ENCODE measurements at regions not wholly inside any gene's neighbourhood (a gene's known extent, or its start where the extent isn't known, plus 50 kb on each side); places are given as distances from the start of the nearest gene placed in this dataset.
"Not testable (repeated sequence)": the region's sequence is repeated elsewhere in the genome, so short reads cannot be mapped to it uniquely, and the experiment has no call there.

GRCh38 chr12:87597114-87597513, 432.1 kb downstream of the C12orf50 start:
- no peak for DNase-seq (ENCODE audit: low read depth in 4 of 4, low spot score in 3 of 4)

DNA sequence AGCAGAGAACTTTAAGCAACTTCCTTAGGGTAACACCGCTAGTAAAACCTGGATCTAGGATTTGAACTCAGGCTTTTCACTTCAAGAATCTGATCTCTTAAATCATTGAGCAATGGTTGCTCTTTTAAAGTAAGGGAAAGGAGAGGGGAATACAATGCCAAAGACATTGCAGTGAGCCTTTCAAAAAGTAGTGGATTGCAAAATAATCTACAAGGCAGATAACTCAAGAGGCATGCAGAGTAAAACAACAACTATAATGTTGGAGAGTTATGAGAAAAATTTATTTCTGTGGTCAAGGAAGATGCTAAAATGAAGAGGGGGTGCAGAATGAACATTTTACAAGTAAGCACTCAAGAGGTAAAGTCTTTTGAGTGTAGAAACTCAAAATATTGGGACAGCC, 432.6 kb downstream of the C12orf50 start:
- DNase-seq (ENCODE audit: low read depth in 4 of 4, low spot score in 3 of 4) = no peak

DNA sequence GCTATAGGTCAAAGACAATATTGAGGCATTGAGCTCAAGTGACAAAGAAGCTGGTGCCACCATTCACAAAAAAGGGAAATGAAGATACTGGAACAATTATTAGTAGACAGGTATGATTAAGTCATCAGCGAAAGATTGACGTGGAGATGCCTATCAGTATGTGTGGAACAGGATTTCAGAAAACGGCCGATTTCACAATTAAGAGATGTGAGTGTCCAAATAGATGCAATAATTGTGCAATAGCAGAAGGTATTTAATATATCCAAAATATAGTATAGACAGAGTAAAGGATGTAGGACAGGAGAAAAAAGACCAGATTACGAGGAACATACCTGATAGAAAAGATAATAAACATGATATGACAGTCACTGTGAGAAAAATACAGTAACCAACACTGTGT, 433.1 kb downstream of the C12orf50 start:
- no peak for DNase-seq (ENCODE audit: low read depth in 4 of 4, low spot score in 3 of 4)

DNA sequence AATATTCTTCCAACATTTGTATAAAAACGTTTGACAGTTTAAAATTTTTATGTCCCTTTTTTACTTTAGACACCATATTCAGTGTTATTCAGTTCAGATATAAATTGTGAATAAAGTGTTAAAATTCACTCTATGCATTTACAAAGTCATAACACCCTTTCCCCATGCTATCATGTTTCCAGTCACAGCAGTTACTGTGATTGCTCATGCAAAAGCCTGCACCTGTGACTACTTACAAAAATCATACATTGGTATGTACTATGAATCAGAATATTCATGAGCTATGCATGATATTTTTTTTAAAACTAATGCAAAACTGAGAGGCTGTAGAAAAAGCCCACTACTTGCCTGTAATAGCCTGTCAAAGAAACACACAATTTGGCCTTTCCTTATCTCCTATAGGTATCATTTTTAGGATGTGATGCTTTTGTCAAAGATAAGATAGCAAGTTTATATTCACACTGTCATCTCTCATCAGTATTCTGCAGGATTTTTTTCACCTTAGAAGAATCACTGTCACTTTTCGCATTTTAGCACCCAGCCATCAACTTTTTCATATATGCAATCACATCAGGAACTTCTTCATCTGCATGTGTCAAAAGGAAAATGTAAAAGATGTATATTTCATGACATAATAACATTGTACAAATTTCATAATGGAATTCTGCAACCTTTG, 443.2 kb downstream of the C12orf50 start:
- DNase-seq (ENCODE audit: low read depth in 4 of 4, low spot score in 3 of 4) = no peak

DNA sequence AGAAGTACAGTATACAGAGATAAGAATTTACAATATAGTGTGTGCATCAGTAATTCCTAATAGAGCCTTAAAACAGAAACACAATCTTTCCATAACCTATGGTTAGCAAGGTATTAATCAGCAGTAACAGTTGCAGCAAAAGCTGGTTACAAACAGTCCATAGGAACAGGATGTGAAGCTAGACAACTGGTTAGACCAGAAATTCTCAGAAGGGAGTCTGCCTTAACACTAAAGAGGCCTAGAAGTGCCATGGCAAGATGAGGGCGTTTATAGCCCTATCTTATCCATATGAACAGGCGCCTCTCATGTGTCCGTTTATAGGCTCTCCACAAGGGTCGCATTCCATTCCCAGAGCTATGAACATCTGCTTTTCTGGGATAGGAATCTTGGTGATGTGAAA, 450.1 kb downstream of the C12orf50 start:
- DNase-seq (ENCODE audit: low read depth in 4 of 4, low spot score in 3 of 4) = not testable (repeated sequence)

DNA sequence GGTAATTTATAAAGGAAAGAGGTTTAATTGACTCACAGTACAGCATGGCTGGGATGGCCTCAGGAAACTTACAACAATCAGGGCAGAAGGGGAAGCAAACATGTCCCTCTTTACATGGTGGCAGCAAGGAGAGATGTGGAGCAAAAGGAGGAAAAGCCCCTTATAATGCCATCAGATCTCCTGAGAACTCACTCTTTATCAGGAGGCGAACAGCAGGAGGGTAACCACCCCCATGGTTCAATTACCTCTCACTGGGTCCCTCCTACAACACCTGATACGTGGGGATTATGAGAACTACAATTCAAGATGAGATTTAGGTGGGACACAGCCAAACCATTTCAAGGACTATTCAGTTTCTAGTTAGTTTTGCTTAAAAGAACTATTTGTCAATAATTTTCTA, 453.3 kb downstream of the C12orf50 start:
- no peak for DNase-seq (ENCODE audit: low read depth in 4 of 4, low spot score in 3 of 4)

- not testable (repeated sequence) for DNase-seq (ENCODE audit: low read depth in 4 of 4, low spot score in 3 of 4)
These were observed 462.3 kb downstream of the C12orf50 start for GRCh38 chr12:87566918-87567317.

DNA sequence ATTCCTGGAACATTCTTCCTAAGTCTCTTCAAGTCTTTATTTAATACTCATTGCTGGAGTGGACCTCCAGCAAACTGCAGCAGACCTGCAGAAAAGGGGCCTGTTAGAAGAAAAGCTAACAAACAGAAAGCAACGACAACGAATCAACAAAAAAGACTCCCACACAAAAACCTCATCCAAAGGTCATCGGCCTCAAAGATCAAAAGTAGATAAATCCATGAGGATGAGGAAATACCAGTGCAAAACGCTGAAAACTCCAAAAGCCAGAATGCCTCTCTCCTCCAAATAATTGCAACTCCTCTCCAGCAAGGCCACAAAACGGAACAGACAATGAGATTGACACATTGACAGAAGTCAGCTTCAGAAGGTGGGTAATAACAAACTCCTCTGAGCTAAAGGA, 472.2 kb downstream of the C12orf50 start:
- DNase-seq (ENCODE audit: low read depth in 4 of 4, low spot score in 3 of 4) = no peak

DNA sequence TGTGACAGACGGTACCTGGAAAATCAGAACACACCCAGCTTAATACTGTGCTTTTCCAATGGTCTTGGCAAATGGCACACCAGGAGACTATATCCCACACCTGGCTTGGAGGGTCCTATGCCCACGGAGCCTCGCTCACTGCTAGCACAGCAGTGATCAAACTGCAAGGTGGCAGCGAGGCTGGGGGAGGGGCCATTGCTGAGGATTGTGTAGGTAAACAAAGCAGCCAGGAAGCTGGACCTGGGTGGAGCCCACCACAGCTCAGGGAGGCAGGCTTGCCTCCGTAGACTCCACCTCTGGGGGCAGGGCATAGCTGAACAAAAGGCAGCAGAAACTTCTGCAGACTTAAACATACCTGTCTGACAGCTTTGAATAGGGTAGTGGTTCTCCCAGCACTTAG, 498.0 kb downstream of the C12orf50 start:
- not testable (repeated sequence) for DNase-seq (ENCODE audit: low read depth in 4 of 4, low spot score in 3 of 4)

GRCh38 chr12:87529413-87529812, 499.8 kb downstream of the C12orf50 start:
- no peak for DNase-seq (ENCODE audit: low read depth in 4 of 4, low spot score in 3 of 4)

DNA sequence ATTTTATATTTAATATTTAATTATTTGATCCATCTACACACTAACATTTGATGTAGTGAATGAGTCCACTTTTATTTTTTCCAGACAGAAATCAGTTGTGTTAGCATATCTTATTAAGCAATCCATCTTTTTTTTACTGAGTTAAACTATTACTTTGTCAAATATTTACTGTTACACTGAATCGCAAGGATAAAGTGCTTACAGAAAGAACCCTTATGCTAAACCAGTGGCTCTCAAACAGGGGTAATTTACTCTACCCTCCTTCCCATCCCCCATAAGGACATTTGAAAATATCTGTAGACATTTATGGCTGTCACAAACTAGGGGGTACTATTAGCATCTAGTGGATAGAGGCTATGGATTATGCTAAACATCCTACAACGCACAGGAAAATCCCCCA, 508.2 kb downstream of the C12orf50 start:
- no peak for DNase-seq (ENCODE audit: low read depth in 4 of 4, low spot score in 3 of 4)

- DNase-seq (ENCODE audit: low read depth in 4 of 4, low spot score in 3 of 4) = no peak
These were observed 510.7 kb downstream of the C12orf50 start for GRCh38 chr12:87518481-87518880.

DNA sequence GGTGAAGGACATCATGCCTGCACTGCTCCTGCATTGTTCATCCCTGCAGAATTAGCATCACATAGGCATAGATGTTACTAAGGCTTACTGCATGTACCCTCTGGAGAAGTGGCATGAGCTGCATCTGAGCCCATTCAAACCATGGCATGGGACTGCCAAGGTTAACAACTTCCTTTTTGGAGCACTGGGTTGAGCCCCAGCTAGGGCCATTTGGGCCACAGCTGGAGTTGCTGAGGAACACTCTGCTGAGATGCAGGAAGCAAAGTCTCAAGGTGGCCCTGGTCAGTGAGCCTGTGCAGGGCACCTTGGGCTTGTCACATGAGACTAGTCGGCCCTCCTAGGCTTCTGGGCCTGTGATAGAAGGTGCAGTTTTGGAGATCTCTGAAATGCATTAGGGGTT, 511.2 kb downstream of the C12orf50 start:
- DNase-seq (ENCODE audit: low read depth in 4 of 4, low spot score in 3 of 4) = no peak

DNA sequence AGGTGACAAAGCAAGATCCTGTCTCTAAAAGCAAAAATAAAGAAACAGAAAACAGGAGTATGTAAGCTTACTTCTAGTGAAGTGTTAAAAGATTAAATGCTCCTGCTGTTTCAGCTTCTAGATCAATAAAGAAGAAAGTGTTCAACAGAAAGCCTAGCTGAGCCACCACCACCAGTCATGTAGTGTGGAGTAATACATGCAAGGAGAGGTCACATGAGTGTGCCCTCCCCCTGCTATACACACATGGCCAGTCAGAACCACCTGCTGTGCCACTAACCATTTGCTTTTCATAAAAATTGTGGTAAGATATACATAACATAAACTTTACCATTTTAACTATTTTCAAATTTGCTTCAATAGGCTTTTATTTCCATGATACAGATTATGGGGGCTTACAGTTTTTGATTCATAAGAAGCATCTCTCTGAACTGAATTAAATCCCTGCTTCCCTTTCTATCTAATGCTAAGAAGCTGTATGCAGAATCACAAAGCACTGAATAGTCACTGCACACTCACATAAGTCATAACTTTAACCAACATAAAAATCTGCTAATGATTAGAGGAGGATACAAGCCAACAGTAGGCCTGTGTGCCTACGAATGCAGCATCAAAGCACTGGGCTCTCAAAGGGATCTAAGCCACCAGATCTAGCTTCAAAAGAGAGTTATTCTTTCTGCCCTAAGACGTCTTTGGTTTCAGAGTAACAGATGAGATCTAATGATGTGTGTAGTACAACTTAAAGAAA, 515.5 kb downstream of the C12orf50 start:
- DNase-seq (ENCODE audit: low read depth in 4 of 4, low spot score in 3 of 4) = no peak

DNA sequence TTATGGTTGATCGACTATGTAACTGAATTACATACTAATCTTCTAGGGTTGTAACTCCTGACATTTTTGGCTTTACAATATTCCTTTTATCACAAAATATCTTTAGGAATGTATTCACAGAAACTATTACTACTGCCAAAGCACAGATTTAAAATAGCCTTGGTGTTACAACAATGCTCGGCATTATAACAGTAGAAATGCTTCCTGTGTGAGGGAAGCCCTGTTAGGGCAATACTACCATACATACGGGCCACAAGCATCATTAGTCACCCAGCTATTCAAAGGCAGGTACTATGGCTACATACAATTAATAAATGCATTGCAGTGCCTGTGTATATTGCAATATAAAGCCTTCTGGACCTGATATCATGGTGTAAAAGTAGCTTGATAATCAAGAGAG, 517.8 kb downstream of the C12orf50 start:
- no peak for DNase-seq (ENCODE audit: low read depth in 4 of 4, low spot score in 3 of 4)

GRCh38 chr12:87509237-87509820, 519.9 kb downstream of the C12orf50 start:
- DNase-seq (ENCODE audit: low read depth in 4 of 4, low spot score in 3 of 4) = no peak

DNA sequence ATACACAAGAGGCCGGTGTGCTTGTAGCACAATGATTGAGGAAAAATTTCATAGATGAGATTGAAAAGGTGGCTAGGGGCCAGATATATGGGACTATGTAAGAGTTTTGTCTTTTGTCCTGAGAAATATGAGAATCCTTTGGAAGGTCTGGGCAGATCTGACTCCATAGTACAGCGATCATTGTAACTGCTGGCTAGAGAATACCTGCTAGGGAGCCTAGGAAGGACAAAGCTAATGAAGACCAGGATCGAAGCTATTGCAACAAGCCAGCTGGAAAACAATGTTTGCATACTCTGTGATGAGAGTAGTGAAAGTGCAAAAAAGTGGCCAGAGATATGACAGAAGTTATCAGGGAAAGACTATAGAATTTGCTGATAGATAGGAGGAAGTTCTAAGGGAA, 537.6 kb downstream of the C12orf50 start:
- no peak for DNase-seq (ENCODE audit: low read depth in 4 of 4, low spot score in 3 of 4)

- DNase-seq (ENCODE audit: low read depth in 4 of 4, low spot score in 3 of 4) = no peak
These were observed 538.1 kb downstream of the C12orf50 start for GRCh38 chr12:87491089-87491488.

DNA sequence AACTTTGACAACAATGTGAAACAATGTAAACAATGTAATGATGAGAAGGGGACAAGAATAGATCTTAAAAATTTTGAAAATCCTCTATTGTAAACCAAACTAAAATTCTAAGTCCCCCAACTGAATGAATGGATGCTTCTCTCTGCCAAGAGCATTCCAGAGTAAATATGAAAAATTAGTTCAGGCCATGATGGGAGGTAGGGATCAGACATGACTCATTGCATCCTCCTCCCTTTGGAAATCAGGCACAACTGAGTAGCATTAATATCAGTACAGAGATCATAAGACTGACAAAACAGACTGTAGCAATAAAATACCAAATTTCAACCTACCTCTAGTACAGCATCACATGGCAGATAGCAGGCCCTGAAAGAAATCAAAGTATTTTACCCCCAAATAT, 559.9 kb downstream of the C12orf50 start:
- no peak for DNase-seq (ENCODE audit: low read depth in 4 of 4, low spot score in 3 of 4)

- no peak for DNase-seq (ENCODE audit: low read depth in 4 of 4, low spot score in 3 of 4)
These were observed 561.3 kb downstream of the C12orf50 start for GRCh38 chr12:87467936-87468335.

DNA sequence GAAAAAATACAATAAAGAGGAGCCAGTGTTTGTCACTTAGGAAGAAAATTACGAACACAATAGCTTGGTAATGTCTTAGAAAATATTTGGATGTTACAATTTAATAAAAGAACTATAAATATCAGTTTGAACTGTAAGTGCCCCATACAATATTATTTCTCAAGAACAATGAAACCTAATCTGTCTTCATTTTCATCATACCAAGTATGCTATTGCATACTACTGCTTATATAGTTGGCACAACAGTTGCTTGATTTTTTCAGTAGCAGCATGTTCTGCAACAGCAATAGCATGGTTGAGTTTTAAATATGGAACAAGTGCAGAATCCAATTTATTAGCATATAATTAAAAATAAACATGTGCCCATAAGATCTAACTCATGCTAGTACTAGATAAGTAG, 564.6 kb downstream of the C12orf50 start:
- no peak for DNase-seq (ENCODE audit: low read depth in 4 of 4, low spot score in 3 of 4)

- no peak for DNase-seq (ENCODE audit: low read depth in 4 of 4, low spot score in 3 of 4)
These were observed 585.2 kb downstream of the C12orf50 start for GRCh38 chr12:87444039-87444438.

All from left renal pelvis (tissue), 4 donors.